8988T (cell line): ENCODE measurements at regions not wholly inside any gene's neighbourhood (a gene's known extent, or its start where the extent isn't known, plus 50 kb on each side); places are given as distances from the start of the nearest gene placed in this dataset.
"Not testable (repeated sequence)": the region's sequence is repeated elsewhere in the genome, so short reads cannot be mapped to it uniquely, and the experiment has no call there.

Experiments
- DNase-seq: peaks from one replicate; pipeline ENCODE4 v3.0.0; 2011

DNA sequence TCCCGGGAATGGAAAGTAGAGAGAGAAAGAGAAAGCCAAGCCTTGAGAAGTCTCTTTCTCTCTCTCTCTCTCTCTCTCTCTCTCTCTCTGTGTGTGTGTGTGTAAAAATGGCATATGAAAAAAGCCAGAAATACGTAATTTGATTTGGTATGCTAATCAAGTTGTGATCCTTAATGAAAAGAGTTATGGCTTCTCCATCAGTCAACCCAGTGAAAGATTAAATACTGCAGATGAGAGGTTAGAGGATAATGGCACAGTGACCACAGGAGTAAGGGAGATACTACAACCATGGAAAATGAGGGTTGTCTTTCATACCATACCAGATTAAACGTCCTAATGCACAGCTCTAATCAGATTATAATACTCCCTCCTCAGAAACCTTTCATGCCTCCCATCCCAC, 193.5 kb upstream of the SOX2 start:
- DNase-seq = no peak

DNA sequence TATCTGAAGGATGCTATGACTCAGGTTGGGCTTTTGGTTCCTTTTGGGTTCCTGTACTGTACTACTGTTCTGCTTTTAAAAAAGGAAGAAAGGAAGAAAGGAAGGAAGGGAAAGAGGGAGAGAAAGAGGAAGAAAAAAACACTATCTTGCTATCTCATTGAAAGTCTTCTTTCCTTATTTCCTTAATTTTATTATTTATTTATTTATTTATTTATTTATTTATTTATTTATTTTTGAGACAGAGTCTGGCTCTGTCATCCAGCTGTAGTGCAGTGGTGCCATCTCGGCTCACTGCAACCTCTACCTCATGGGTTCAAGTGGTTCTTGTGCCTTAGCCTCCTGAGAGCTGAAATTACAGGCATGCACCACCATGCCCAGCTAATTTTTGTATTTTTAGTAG, 198.9 kb upstream of the SOX2 start:
- no peak for DNase-seq

DNA sequence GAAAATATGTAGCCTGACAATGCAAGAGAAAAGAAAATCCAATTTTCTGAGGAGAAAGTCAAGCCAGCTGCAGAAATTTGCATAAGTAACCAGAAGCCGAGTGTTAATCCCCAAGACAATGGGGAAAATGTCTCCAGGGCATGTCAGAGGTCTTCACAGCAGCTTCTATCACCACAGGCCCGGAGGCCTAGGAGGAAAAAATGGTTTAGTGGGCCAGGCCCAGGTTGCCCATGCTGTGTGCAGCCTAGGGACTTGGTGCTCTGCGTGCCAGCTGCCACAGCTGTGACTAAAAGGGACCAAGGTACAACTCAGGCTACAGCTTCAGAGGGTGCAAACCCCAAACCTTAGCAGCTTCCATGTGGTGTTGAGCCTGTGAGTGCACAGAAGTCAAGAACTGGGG, 201.2 kb upstream of the SOX2 start:
- no peak for DNase-seq

DNA sequence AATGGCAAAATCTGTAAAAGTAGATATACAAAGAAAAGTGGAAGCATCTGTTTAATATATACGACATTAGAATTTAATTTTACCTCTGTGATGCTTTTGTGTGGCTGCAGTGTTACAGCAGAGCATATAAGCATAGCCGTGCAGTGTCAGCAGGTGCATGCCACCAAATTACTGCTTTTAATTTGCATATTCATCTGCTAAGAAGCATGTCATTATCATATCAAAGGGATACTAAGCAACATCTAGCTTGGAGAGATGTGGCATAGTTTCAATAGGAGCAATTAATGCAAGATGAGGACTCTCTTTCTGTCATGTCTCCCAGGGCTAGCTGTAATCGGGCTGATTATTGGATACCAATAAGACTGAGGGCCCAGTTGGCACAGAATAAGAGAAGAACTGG, 214.4 kb upstream of the SOX2 start:
- DNase-seq = no peak

DNA sequence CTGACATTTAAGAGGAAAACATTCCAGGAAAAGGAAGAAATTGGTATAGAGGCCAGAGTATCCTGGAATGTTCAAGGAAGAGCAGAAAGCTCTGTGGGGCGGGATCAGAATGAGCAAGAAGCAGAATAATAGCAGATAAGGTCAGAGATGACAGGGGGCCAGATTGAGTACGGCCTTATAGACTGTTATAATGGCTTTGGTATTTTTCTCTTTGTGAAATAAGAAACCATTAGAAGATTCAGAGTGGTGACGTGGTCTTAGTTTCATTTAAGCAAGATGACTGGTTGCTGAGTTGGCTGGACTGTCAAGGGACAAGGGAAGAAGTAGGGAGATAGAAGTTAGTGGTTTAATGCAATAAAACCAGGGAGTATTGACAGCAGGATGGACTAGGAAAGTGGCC, 218.3 kb upstream of the SOX2 start:
- no peak for DNase-seq

DNA sequence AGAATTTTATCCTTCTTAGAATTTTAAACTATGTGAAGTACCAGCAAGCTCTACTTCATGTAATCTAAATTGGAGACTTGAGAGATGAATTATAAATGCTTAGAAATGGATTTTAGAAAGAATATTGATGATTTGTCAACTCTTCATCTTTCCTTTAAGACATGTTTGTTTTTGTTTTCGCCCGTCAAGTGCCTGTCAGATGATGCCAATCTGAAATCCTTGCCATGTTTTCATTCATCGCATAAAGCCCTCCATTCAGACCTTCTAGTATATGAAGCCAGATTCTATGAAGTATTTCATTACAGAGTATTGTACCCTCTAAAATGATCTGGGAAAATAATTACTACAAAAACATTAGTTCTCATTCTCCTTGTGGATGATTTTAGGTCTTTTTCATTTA, 223.2 kb upstream of the SOX2 start:
- no peak for DNase-seq

DNA sequence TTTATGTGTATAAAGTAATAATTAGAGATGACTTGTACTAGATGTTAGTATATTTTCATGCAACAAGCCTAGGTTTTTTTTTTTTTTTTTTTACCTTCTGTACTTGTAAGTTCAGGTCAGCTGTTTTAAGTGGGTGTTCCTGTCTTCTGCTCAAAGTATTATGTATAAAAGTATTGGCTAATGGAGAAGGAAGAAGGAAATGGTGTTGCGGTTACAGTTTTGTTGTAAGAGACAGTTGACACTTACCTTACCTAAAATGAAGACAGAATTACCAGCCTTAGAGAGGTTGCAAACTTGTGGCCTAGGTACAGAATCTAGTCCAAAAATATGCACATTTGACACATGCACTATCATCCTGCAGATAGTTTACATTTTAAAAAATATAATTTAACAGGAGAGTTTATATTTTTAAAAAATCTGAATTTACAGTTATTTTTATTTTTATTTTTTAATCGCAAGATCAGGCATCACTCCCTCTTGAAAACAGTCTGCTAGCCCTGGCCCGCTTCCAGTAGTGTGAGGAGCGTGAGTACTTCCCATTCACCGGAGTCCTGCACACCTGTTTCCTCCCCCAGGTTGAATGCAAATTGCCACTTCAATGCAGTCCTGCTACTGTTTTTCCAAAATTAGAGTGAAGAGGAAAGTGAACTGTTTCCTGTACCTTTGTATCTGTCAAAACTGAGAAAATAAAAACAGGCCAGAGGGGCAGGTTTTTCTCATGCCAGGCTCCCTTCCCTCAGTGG, 224.3 kb upstream of the SOX2 start:
- no peak for DNase-seq

DNA sequence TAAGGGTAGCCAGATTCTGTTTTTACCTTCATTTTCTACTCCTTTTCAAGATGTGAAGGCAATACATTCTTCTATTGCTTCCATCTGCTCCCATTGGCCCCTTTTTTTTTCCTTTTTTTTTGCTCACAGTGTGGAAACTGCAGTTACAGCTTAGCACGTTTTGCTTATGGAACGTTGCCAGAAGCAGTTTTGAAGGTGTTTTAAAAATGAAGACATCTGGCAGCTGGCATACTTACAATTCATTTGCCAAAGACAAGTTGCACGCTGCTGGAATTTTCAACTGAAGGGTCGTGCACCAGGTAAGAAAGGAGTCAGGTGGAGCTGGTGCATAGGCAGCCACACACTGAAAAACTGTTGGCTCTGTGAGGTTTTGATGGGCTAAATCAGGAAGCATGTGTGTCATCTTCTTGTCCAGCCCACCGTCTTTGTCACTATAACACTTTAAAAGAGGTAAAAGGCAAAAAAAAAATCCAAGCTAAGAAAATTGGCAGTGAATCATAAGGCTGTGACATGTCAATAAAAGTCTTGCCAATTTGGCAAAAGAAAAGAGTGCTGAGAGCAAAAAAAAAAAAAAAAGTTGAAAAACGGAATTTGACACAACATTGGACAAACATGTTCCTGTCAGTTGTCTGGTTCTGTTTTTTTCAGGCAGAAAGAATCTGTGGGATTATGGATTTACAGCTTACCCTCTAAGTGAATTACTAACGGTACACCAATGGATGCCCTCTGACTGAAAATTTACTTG, 225.4 kb upstream of the SOX2 start:
- no peak for DNase-seq

DNA sequence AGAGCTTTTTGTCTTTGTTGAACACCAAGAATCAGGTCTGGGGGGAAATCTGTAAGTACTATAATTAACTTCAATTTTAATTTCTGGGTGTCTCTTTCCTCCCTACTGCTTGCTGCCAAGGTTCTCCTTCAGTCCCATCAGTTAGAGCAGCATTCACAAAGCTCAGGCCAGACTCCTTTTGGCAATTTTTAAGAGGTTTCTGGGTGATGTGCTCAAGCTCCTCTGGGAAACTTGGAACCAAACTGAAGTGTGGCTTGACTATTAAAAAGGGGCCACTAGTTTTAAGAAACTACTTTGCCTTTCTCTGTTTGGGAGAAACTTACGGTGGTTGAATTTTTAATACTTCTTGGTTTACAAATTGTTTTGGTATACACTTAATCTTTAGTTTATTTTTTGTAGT, 227.7 kb upstream of the SOX2 start:
- no peak for DNase-seq

DNA sequence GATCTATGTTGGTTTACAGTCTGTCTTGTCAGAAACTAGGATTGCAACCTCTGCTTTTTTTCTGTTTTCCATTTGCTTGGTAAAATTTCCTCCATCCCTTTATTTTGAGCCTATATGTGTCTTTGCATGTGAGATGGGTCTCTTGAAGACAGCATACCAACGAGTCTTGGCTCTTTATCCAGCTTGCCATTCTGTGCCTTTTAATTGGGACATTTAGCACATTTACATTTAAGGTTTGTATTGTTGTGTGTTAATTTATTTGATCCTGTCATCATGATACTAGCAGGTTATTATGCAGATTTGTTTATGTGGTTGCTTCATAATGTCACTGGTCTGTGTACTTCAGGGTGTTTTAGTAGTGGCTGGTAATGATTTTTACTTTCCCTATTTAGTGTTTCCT, 236.6 kb upstream of the SOX2 start:
- not testable (repeated sequence) for DNase-seq

DNA sequence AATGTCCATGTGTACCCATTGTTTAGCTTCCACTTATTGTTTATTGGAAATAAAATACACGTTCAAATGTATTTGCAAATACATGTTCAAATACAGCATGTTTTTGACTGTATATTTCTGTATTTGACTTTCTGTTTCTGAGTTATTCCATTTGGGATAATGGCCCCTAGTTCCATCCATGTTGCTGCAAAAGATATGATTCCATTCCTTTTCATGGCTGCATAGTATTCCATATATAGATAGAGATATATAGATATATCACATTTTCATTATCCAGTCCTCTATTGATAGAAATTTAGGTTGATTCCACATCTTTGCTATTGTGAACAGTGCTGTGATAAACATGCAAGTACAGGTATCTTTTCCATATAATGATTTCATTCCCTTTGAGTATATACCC, 241.4 kb upstream of the SOX2 start:
- no peak for DNase-seq

DNA sequence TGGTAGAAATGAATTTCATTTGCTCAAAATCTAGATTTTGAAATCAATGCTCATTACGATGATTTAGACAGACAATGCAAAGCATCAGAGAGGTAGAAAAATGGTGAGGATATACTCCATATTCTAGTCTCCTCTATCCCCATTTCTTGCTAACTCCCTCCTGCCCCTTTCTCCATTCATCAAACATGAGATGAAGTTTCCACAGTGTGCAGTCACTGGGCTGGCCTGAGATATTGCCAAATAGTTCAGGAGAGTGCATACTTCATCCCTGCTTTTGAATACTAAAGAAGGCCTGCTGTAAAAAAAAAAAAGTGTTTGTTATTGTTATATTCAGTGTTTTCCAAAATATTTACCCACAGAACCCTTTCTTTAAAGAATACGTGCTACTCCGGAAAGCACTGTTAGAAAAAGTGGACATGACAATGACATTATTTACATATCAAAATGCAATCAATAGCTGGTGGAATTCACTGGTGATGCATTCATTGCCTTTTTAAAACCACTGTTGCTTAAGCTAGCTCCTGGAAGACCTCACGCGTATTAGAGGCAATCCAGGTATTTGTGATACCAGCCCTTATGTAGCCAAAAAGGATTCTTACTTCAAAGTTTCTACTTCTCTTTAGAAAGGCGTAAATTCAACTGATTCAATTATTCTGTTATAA, 247.6 kb upstream of the SOX2 start:
- DNase-seq = no peak

DNA sequence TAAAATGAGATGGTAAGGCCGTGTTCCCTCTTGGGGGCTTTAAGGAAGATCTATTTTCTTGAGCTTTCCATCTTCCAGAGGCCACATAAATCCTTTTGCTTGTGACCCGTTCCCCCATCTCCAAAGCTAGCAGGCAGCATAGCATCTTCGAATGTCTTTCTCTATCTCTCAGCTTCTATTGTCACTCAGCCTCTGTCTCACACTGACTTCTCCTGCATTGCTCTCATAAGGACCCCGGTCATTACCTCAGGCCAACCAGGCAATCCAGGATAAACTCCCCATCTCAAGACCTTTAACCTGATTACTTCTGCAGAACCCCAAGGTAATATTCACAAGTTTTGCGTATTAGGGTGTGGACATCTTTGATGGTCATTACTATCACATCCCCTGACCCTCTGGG, 250.3 kb upstream of the SOX2 start:
- no peak for DNase-seq

DNA sequence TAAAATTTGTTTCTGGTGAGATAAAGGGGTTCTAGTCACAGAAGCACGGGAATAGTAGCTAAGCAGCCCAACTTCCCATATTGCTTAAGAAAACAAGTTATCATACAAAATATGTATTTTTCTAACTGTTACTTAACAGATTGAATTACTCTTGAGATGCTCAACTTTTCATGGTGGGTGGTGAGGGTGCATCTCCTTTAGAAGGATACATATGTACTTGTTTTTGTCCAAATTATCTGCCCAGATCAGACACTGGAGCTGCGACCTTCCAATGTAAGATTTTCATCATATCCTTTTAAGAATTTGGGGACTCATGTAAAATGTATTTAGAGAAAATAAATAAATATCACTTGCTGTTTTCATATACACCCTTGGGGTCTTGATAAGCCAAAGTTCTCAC, 252.2 kb upstream of the SOX2 start:
- no peak for DNase-seq

DNA sequence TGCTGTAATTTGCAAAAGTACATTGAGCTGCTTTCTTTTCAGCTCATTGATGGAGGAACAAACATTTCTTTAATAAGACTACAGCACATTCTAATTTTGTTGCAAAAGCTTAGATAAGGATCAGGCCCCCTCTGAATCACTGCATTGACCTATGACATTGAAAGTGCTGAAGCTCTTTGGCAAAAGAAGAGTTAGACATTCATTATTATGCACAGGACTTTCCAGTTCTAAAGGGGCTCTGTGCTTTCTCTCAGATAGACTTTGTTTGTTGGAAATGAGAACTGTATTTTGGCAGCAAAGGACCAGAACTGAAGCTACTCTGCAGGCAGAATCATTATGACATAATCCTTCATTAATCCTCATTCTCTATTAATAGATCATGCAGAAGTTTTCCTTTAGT, 252.9 kb upstream of the SOX2 start:
- no peak for DNase-seq

DNA sequence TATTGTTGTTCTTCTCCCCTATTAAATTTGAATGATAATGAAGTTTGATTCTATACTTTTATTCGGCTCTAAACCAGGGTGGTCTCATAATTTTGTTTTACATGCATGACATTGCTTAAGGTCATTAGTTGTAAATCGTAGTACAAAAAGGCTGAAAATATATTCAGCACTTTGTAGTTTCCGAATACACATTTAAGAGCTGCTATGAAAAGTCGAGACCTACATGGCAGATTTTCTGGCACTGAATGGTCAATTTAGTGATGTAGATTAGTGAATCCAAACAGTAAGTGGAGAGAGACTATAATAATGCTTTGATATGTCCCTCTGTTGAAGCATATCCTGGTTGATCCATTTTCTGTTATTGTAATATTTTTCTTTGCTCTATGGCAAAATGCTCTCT, 254.0 kb upstream of the SOX2 start:
- DNase-seq = no peak

DNA sequence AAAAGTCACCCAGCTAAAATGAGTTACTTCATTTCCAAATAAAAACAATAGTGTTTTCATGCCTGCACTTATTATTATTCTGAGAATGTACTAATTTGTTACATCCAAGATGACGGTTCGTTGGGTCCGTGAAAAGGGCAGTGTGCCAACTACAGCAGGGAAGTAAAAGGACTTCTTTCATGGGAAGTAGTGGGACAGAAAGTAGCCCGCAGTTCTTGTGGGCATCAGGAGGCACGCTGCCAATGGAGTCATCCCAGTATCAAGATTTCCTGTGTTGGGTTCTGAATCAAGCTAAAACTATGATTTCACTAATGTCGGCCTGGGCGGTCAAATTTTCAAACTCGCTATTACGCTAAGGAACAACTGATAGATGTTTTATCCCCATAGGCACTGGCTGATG, 254.5 kb upstream of the SOX2 start:
- no peak for DNase-seq

DNA sequence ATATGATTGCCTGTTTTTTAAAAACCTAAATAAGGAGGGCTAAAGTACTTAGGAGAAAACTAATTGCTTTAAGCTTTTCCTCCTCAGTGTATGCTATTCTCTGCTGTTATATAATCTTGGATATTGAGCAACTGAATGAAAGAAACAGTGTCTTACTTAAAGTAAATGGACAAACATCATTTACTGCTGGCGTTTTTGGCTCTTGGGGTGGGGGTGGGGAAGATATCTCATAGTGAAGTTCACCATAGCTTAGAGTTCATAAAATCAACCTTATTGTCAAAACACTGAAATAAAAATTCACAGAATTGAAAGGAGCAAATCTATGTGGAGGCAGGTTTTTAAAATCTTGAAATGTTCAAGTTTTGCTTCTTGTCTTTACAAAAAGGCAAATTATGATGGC, 256.4 kb upstream of the SOX2 start:
- no peak for DNase-seq

DNA sequence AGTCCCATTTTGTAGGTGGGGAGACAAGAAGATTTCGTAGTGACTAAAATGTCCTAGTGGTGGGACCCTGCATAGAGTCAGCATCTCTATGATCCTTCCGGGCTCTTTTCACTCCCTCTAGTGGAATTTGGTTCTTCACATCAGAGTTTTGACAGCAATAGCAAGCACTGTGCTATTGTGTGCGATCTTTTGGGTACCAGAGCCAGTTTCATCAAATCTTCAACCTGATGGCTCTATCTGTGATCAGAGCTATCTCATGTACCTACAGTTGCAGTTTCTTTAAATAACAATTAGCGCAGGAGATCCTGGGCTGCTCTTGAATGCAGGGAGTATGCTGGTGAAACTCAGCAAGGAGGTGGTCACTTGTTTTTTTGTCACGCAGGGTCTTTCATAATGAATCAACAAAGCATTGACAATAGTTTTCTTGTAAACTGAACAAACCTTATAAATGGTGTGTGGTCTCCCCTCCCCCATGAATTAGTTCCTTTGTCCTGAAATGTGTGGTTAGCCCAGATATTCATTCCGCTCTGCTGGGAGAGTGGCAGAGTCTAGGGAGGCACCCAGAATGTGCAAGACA, 257.2 kb upstream of the SOX2 start:
- no peak for DNase-seq

DNA sequence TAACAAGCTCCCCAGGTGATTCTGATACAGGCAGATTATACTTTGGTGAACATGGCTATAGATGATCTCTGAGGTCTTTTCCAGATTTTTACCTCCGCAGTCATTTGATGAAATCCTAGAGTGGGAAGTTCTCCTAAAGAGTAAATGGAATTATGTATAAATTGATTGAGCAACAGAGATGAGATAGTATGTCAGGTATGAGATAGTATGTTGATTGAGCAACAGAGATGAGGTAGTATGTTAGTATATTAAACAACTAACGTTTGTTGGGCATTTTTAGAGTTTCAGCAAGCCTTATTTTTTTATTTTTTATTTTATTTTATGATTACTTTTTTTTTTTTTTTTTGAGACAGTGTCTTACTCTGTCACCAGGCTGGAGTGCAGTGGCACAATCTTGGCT, 265.0 kb upstream of the SOX2 start:
- DNase-seq = no peak

DNA sequence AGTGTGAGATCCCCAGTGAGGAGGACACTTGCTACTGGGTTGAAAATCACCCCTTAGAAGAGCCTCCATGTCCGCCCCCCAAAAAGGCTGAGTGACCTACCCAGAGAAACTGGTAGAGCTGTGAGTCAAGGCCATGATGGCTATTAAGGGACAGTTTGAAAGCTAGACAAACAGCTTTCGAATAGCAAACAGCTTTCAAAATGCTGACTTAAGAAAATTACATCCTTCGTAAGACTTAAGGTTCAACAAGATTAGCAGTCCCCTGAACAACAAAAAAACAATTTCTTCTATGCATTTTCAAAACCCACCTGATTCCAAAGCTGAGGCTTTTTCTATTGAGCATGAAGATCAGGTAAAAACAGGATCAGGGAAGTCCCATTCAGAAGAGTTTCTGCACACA, 269.7 kb upstream of the SOX2 start:
- DNase-seq = no peak

DNA sequence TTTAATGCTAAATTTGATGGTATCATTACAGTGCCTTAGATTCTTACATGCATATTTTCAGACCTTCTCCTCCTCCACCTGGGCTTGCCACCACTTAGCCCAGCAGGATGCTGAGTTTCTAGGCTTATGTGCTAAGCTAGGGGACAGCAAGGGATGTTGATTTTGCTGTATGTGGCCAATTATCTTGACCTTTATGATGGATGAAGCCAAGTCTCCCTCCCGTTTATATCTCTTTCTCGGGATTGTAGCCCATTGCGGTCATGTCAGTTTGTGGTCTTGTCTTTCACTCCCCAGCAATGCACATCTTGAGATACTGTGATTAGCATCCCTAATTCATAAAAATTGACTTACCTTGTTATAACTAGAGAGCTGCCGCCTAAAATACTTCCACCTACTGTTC, 278.7 kb upstream of the SOX2 start:
- no peak for DNase-seq

DNA sequence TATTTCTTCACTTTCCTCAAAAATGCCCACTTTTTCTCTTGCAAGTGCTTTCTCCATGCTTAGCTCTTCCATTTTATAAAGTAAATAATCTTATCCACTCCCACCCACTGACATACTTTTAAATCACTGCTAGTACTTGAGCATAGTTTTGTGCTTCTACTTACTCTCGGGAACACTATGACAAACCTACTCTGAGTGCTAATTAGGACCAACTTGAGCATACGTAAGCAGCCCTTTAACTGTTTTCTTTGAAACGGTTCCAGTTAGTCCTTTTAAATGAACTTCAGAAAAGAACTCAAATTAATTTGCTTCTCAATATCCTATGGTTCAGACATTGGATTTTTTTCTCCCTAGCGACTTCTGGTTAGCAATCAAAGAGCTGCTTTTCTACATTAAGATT, 280.0 kb upstream of the SOX2 start:
- no peak for DNase-seq

DNA sequence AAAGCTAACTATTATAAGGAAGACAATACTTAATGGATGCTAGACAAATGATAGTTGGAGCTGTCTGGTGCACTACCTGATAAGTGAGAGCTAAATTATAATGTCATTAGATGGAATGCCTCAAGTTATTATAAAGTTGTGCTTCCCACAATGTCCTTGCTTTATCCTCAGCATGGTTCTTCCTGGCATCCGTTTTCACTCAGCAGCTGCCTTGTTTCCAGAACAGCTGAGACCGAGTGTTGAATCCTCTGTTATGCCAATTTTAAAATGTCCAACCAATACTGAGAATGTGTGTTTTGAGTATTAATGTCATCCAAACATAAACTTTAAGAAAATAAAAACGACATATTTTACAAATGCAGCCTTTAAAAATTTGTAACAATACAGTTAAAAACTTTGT, 286.7 kb upstream of the SOX2 start:
- DNase-seq = no peak
